GM18907 (cell line): ENCODE measurements at regions not wholly inside any gene's neighbourhood (a gene's known extent, or its start where the extent isn't known, plus 50 kb on each side); places are given as distances from the start of the nearest gene placed in this dataset.

Experiments
- ATAC-seq: cut with Tn5 transposase; IDR thresholded peaks from one replicate; pipeline ENCODE4 v1.9.1; 2021; ENCODE audit warnings: mild to moderate bottlenecking, moderate library complexity; ENCODE audit not compliant: unreplicated experiment

DNA sequence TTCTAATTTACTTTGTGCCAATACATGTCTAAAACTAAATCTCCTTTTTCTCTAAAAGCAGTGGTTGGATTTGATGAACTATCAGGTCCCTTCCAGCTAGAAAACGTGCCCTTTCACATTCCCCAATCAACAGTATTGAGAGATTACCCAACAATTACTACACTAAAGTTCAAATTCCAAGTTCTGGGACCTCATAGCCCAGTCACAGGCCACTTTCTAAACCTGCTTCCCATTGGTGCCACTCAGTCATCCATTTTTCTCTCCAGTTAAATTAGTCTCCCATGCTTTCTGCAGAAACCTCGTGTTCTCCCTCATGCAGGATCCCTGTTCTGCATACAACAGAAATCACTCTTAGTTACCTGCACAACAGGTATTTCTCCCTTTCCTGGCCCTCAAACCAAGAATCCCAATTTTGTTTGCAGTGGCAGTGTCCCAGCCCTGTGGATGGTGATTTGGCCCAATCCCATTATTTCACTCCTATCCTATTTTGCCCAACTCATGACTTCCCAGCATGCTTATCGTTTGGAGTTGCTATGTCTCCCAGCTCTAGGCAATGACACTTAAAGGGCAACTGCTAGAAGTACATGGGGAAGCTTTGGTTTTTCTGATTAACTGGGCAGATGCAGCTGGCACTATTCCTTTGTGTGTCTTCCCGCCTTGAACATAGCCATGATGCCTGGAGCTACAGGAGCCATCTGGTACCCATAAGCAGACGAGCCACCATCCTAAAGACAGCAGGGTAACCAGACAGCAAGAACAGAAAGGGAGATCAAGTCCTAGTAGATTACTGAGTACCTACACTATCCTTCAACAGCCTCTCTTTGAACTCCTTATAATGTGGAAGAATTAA is 224.2 kb downstream of the MINAR1 start:
- no peak for ATAC-seq

DNA sequence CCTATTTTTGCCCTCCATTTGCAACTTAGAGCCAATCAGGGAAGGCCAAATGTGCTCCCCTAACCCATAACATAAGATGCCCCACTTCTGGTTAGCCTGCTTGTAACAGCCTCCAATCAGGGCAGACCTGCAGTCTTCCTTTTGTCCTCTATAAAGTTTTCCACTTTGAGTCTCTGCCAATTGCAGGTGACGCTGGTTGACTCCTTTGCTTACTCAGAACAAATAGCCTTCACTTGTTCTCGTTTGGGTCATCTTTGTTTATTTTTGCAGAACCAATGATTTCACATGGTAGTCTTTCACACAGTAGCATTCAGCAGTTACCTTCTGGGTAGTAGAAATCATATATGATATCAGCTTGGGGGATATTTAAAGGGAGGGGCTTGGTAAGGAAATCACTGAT is 225.6 kb downstream of the MINAR1 start:
- no peak for ATAC-seq

DNA sequence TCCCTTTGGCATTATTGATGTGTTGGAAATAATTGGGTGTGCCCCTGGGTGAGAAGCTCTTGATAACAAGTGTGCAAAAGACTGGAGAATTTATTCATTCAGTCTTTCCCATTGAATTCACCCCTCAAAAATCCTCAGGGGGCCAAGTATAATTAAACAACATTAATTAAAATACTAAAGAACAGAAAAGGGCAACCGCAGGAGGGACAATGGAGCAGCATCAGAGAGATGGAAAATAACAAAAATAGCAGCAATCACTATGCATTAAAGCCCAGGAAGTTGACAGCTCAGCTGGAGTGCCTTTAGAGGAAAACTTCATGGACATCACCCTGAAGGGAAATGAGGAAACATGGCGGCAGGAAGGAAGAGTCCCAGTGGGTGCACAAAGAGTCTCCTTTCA is 227.6 kb downstream of the MINAR1 start:
- ATAC-seq, result no peak

DNA sequence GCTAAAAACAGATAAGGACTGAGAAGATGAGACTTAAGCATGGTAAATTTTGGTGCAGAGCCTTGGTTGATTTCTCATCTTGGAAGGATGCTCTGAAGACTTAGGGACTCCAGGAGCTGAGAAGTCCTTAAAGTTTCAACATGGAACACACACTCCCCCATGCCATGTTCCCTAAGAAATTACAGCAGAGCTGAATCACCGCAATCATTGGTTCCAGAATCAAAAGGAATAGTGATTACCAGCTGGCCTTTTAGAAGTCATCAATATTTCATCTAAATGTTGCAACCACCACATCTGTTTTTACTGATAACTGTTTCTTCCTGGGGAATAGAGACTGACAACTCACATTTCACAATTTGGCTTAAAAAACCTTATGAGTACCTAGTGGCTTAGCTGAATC is 229.3 kb downstream of the MINAR1 start:
- ATAC-seq, result no peak

DNA sequence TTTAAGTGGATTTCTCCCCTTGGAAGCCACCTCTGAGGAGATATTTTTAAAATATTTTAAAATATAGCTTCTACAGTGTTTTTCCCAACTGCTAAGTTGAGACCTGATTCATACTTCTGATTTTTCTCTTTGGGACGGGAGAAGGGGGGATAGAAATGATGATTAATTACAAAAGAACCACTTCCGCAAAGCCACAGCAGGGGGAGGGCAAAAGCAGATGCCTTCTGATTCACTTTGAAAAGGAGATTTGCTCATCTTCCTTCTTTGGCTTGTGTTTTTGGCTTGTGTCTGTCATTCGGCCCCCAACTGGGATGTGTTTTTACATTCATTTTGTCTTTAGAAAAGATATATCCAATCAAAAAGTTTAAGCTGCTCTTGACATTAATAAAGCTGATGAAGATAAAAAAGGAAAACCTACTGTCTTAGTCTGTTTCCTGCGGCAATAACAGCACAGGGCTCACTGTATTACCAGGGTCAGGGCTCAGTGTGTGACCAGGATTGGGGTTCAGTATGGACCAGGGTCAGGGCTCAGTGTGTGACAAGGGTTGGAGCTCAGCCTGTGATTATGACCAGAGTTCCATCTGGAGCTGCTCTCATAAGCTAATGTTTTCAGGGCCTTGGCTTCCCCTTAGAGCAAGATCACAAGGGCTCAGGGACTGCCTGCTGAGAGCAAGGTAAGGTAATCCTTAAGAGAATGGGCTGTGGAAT is 223.2 kb downstream of the MTHFS start:
- ATAC-seq, result no peak

DNA sequence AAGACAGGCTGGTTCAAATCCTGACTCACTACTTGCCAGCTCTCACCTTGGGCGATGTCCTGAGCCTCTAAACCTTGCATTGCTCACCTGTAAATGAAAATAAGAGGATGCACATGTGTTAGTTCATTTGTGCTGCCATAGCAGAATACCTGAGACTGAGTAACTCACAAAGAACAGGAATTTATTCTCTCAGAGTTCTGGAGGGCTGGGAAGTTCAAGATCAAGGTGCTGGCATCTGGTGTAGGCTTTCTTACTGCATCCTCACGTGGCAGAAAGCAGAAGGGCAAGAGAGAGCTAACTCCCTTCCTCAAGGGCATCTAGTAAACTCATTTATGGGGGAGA is 222.7 kb downstream of the MTHFS start:
- ATAC-seq, result no peak

DNA sequence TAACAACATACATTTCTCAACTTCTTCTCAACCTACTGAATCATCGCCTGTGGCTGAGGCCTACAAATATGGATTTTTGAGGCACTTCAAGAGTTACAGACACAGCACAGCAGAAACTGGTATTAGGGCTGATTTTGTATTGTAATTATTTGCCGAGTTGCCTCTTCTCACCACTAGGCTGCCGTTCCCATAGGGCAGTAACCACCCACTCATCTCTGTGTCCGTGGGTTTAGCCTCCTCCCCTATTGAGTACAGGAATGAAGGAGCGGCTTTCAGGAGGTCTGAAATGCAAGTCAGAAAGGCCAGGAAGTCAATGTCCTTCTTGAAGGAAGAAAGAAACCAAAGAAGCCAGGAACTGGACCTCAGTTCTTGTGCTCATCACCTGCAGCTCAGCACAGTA is 220.8 kb downstream of the MTHFS start:
- ATAC-seq, result no peak

DNA sequence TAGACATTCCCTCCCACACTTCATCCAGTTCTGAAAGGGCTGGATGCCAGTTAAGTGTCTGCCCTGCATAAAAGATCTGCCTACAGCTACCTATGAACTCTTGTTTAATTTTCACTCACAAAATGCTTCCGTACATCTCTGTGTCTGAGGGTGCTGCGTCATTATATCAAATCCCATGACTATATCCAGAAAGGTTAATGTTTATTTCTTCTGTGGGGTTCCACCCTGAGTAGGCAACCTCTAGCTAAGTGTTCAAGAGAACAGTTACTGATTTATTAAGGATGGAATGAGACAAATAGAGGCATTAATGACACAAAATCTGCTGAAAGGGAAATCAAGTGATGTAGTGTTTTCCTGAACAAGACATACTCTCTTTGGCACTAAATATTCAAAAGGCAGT is 220.2 kb downstream of the MTHFS start:
- no peak for ATAC-seq

DNA sequence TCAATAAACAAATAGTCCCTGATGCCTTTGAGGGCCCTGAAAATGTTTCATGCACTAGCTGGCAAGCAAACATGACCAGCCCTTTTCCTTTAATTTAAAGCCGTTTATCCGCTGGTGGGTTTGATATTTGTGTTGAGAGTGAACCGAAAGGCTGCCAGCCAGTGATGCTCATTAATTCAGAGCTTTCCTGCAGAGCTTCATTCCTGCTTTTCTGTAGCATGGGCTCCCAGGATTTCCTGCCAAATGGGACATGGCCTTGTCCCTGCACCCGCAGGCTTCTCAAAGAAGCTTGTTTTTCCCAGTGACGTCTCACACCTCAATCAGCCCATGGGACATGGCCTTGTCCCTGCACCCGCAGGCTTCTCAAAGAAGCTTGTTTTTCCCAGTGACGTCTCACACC is 219.6 kb downstream of the MTHFS start:
- ATAC-seq, result no peak

DNA sequence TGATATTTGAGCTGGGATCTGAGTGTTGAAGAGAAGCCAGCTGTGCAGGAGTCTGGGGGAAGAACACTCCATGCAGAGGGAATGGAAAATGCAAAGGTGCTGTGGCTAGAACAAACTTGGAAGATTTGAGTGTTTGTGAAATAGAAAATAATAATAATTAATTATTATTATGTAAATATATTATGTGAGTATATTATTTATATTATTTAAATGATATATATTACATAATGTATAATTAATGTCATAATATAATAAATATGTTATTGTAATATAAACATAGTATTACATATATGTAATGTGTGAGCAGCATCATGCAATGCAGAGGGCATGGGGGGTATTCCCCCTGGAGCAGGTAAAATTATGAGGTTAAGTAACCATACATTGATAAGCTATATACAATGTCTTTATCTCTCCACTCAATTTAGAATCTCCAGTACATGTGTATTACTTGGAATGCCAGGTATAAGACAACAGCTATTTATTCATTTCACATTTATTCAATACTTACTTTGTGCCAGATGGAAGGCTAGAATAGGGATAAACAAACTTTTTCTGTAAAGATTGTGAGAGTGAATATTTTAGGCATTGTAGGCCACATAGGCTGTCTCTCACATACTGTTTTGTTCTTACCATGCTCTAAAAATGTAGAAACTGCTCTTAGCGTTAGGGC is 218.6 kb downstream of the MTHFS start:
- no peak for ATAC-seq

DNA sequence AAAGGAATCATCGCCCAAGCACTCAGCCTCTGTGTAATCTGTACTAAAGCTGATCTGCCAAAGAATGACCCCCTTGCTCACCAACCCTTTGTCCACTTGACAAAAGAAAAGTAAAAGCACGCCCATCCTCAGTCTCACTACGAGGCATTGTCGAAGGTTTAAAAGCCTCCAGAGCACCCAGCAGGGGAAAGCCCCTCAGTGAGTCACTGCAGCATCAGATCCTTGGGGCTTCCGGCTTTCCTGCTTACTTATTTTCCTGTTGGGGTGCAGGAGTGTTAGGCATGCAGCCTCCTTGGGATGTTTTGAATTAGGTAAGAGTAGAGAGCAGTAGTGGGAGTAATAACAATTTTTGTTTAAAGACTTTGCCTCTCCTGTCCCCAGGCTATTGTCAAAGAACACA is 216.1 kb downstream of the MTHFS start:
- ATAC-seq, result no peak

DNA sequence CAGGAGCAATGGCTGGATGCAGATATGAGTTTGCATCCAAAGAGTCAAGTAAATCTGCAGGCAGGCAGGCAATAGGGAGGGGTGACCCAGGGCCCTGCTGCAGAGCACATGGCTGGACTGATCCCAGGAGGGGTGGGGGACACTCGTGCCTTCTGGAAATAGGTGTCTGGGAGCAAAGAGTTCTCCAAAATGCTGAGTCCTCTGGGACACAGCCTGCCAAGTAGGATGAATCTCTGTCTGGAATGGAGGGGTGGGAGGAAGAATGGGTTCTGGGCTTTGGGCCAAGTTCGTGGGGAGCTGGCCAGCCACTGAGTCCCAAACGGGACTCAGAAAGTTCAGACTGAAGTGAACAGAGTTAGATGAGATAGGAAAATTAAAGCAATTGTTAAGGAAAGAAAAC is 214.5 kb downstream of the MTHFS start:
- ATAC-seq, result no peak

DNA sequence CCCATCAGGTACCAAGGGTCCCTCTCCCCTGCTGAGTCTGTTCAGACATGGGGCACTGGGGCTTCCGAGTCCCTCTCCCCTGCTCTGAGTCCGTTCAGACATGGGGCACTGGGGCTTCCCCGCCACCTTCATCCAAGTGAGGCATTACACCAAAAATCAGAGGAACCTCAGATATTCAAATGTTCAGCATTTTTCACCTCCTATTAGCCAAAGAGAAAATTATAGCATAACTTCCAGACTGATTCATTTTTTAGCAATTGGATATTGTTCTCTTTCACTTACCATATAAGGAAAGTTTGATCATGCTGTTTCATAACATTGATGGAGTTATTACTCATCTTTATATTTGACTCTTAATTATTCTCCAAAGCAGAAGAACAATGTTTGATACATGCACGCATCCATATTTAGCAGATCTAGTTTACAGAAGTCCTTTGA is 213.9 kb downstream of the MTHFS start:
- ATAC-seq, result no peak

DNA sequence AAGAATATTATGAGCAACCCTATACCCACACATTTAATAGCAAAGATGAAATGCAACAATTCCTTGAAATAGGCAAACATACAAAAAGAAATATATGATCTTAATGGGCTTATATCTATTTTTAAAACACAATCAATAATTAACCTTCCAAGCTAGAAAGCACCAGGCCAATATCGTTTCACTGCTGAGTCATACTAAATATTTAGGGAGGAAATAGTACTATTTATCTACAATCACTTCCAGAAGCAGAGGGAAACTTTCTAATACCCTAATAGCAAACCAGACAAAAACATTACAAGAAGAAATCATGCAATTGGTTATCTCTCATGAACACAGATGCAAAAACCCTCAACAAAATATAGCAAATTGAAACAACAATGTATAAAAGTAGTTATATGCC is 207.8 kb downstream of the MTHFS start:
- no peak for ATAC-seq

DNA sequence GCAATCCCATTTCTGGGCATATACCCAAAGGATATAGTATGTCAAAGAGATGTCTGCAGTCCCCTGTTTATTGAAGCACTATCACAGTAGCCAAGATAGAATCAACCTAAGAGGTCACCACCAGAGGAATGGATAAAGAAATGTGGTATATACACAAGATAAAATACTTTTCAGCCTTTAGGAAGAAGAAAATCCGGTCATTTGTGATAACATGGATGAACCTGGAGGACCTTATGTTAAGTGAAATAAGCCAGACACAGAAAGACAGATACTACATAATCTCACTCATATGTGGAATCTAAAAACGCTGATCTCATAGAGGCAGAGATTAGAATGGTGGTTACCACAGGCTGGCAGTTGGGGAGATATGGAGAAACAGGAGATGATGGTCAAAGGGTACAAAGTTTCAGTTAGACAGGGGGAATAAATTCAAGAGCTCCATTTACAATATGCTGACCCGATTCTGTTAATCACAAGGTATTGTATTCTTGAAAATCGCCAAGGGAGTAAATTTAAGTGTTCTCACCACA is 195.8 kb downstream of the MTHFS start:
- no peak for ATAC-seq

DNA sequence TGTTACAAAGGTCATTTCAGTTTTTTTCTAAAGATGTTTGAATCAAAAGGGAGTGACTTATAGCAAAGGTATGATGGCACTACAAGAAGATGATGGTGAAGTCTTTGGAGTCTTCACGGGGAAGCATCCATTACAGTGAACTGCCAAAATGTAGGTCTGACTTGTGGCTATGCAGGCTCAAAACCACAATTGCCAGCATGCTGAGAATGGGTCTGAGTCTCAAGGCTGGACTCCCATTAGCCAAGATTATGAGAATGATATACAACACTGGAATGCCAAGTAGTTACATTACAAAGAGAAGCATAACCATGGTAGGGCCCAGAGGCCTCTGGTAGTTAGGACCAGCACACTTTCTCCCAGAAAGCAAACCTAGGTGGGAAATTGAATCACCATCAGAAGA is 194.2 kb downstream of the MTHFS start:
- ATAC-seq, result no peak

DNA sequence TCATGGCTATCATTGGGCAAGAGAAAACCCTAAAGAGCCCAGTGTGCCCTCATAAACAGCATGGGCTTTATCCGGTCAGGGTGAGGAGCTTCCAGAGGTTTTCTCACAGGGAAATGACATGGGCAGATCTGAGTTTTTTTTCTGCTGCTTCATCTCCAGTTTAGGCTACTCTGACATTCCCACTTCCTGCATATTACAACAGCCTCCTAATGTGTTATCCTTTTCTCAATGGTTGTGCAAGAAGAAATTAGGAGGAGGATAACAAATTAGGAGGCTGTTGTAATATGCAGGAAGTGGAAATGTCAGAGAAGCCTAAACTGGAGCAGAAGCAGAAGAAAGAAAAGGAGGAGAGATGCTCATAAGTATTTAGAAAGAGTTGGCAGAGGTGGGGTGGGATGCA is 175.6 kb downstream of the MTHFS start:
- ATAC-seq, result no peak

DNA sequence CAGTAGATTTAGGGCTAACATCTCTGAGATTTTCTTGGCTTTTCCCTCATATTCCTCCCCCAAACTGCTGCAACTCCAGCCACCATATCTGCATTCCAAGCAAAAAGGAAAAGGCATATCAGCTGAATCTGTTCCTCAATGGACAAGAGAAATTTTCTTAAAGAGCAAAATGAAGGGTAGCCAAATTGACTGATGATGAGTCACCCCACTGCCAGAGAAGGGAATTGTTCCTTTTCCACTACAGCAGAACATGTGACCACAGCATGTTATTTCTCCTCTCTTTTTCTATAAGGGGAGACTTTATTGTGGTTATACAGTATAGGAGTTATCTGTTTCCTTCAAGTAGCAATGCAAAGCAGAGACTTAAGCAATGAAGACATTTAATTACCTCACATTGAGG is 172.5 kb downstream of the MTHFS start:
- no peak for ATAC-seq

DNA sequence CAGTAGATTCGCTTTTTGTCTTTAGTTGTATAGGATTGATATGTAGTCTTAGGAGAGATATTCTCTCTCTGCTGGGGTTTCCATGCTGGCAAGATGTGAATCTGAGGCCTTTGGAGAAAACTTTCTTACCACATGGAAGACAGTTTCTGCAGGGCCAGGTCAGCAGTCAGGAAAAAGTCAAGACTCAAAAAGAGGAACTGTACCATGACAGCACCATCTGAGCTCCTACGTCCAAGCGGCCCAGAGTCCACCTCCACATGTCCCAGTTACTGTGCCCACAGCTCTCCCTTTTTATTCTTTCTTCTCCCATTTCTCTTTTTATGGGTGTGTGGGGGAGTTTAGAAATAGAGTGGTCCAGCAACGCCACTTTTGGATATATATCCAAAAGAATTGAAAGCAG is 172.0 kb downstream of the MTHFS start:
- ATAC-seq, result no peak

DNA sequence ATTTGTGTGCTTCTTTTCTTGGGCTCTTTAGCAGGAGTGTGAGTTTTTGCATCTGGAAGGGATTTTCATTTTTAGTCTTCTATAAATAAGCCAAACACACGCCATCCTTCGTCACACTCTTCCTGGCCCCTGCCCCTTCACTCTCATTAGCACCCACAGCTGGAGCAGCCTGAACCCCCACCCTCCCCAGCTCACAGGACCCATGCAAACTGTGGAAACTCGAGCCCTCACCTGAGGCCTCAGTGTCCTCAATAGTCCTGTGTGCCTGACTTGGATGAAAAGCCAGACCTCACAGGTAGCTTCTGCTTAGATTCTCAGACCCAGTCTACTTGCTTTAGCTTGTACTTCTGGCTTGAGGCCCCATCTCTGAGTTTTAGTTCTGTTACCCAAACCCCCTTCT is 167.9 kb downstream of the MTHFS start:
- no peak for ATAC-seq

DNA sequence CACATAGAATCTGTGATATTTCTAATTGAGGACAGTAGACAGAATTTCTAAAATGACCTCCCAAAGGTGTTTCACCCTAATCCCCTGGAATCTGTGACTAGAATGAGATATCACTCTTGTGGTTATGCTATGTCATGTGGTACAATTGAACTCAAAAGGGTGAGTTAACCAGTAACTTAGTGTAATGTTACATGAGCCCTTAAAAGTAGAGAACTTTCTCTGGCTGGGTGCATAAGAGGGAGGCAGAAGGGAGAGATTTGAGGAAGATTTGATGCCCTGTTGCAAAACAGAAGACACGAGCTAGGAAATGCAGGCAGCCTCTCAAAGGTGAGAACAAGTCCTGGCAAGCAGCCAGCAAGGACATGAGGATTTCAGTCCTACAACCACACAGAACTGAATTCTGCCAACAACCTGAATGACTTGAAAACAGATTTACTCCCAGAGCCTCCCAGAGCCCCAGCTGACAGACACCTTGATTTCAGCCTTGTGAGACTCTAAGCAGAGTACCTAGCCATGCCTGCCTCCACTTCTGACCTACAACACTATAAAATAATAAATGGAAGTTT is 160.3 kb downstream of the MTHFS start:
- no peak for ATAC-seq
